NCI-H1092 treated with DMSO at 0.1 percent for 48 hours (cell line): ENCODE measurements at regions not wholly inside any gene's neighbourhood (a gene's known extent, or its start where the extent isn't known, plus 50 kb on each side); places are given as distances from the start of the nearest gene placed in this dataset.

Experiments used
- DNase-seq: peaks from one replicate; lab custom pipeline; 2025; lab: John Stamatoyannopoulos, UW

GRCh38 chr14:22477569-22478194 is 111.3 kb downstream of the DAD1 start:
- DNase-seq = no peak

GRCh38 chr14:22476887-22477286 is 112.1 kb downstream of the DAD1 start:
- no peak for DNase-seq

- no peak for DNase-seq
Measured at GRCh38 chr14:22476005-22476751, 112.8 kb downstream of the DAD1 start.

- DNase-seq = no peak
Measured at GRCh38 chr14:22475381-22475780, 113.6 kb downstream of the DAD1 start.

GRCh38 chr14:22474730-22475351 is 114.2 kb downstream of the DAD1 start:
- no peak for DNase-seq

GRCh38 chr14:22472935-22473854 is 115.8 kb downstream of the DAD1 start:
- peak; percentile 79 for DNase-seq

- DNase-seq = no peak
Measured at GRCh38 chr14:22472466-22472865, 116.6 kb downstream of the DAD1 start.

- peak; percentile 42 for DNase-seq
Measured at GRCh38 chr14:22471545-22472121, 117.4 kb downstream of the DAD1 start.

- DNase-seq = no peak
Measured at GRCh38 chr14:22469538-22470303, 119.3 kb downstream of the DAD1 start.

GRCh38 chr14:22468830-22469229 is 120.2 kb downstream of the DAD1 start:
- DNase-seq = no peak

GRCh38 chr14:22466491-22466890 is 122.5 kb downstream of the DAD1 start:
- no peak for DNase-seq

GRCh38 chr14:22465201-22465840 is 123.7 kb downstream of the DAD1 start:
- no peak for DNase-seq

- no peak for DNase-seq
Measured at GRCh38 chr14:22464422-22465142, 124.4 kb downstream of the DAD1 start.

GRCh38 chr14:22463763-22464173 is 125.3 kb downstream of the DAD1 start:
- no peak for DNase-seq

- DNase-seq = no peak
Measured at GRCh38 chr14:22462923-22463322, 126.1 kb downstream of the DAD1 start.

GRCh38 chr14:22460461-22461195 is 128.4 kb downstream of the DAD1 start:
- no peak for DNase-seq

GRCh38 chr14:22458737-22459136 is 130.3 kb downstream of the DAD1 start:
- no peak for DNase-seq

GRCh38 chr14:22456998-22457594 is 131.9 kb downstream of the DAD1 start:
- no peak for DNase-seq

- no peak for DNase-seq
Measured at GRCh38 chr14:22456421-22456820, 132.6 kb downstream of the DAD1 start.
